HEK293T (cell line): ENCODE measurements at regions not wholly inside any gene's neighbourhood (a gene's known extent, or its start where the extent isn't known, plus 50 kb on each side); places are given as distances from the start of the nearest gene placed in this dataset.

Experiments used
- ARNT ChIP-seq: fragments of 450-650 bp; IDR thresholded peaks from 2 replicates; pipeline ENCODE4 v1.6.1; 2017; ENCODE audit warnings: mild to moderate bottlenecking
- BHLHE40 ChIP-seq: fragments of 450-650 bp; IDR thresholded peaks from 2 replicates; pipeline ENCODE4 v1.6.1; 2016; ENCODE audit warnings: mild to moderate bottlenecking, moderate library complexity, borderline replicate concordance
- ELF4 ChIP-seq: fragments of 450-650 bp; IDR thresholded peaks from 2 replicates; pipeline ENCODE4 v1.6.1; 2017; ENCODE audit warnings: antibody characterized with exemption
- FOXM1 ChIP-seq: fragments of 450-650 bp; IDR thresholded peaks from 2 replicates; pipeline ENCODE4 v1.6.1; 2017; ENCODE audit warnings: mild to moderate bottlenecking, borderline replicate concordance
- L3MBTL2 ChIP-seq: fragments of 450-650 bp; conservative IDR thresholded peaks from 2 replicates; pipeline ENCODE4 v1.6.1; 2016; ENCODE audit warnings: mild to moderate bottlenecking
- LEF1 ChIP-seq: fragments of 450-650 bp; IDR thresholded peaks from 2 replicates; pipeline ENCODE4 v1.6.1; 2017; ENCODE audit warnings: mild to moderate bottlenecking, borderline replicate concordance
- NFRKB ChIP-seq: fragments of 450-650 bp; IDR thresholded peaks from 2 replicates; pipeline ENCODE4 v1.6.1; 2016; ENCODE audit warnings: mild to moderate bottlenecking, moderate library complexity
- SUZ12 ChIP-seq: fragments of 450-650 bp; IDR thresholded peaks from 2 replicates; pipeline ENCODE4 v1.6.1; 2016; ENCODE audit warnings: mild to moderate bottlenecking
- ZNF384 ChIP-seq: fragments of 450-650 bp; IDR thresholded peaks from 2 replicates; pipeline ENCODE4 v1.6.1; 2016

GRCh38 chr4:169330811-169331210 is 60.1 kb upstream of the SH3RF1 start:
- no peak for TF ChIP-seq LEF1
- TF ChIP-seq FOXM1, result no peak
- TF ChIP-seq L3MBTL2, result no peak
- no peak for TF ChIP-seq ARNT
- no peak for TF ChIP-seq BHLHE40
- TF ChIP-seq ZNF384, result no peak
- no peak for TF ChIP-seq NFRKB
- no peak for TF ChIP-seq ELF4
- TF ChIP-seq SUZ12, result no peak
